ENCODE measurements at regions not wholly inside any gene's neighbourhood (a gene's known extent, or its start where the extent isn't known, plus 50 kb on each side); places are given as distances from the start of the nearest gene placed in this dataset.

DNA sequence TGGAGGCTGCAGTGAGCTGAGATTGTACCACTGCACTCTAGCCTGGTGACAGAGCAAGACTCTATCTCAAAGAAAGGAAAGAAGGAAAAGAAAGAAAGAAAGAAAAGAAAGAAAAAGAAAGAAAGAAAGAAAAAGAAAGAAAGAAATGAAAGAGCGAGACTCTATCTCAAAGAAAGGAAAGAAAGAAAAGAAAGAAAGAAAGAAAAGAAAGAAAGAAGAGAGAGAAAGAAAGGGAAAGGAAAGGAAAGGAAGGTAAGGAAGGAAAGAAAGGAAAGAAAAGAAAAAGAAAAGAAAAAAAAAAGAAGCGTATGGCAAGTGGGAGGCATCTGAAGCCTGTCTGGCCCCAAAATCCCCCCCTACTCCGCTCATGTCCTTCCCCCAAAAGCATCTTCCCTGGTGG, 182.3 kb upstream of the MSX2 start:
- Mint-ChIP-seq H3K4me3 (no peak overlapping the region), H3K36me3 (ENCODE audit: low read depth) (no peaks in the 10 kb centered on the region), H3K27me3 (ENCODE audit: insufficient read depth) (peaks cover 1% of the 10 kb centered on the region; the same call in 1 of the 2 replicates), H3K9me3 (peaks cover 20% of the 10 kb centered on the region), H3K27ac (no peak overlapping the region), H3K4me1 (ENCODE audit: low read depth) (no peaks in the 10 kb centered on the region)
- DNase-seq: no peak
- no peak for TF ChIP-seq CTCF (IDR thresholded peaks at IDR 0.05)

DNA sequence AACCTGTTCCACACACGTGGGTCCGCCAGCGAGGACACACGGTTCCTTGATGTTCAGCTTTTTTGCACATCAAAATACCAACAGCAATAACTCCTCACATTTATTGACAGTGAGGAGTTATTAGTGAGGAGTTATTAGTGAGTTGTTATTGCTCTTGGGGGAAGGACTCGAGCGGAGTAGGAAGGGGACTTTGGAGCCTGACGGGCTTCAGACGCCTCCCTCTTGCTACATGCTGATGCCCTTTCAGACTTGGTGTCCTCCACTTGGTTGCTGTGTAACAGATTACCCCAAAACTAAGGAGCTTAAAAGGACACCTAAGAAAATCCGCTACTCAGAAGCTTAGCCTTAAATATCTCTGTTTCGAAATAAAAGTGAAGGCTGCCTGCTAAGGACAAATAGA, 181.9 kb upstream of the MSX2 start:
- Mint-ChIP-seq H3K4me3 (no peak overlapping the region), H3K9me3 (peaks cover 20% of the 10 kb centered on the region), H3K27me3 (ENCODE audit: insufficient read depth) (peaks cover 1% of the 10 kb centered on the region; the same call in 1 of the 2 replicates), H3K27ac (no peak overlapping the region), H3K36me3 (ENCODE audit: low read depth) (no peaks in the 10 kb centered on the region), H3K4me1 (ENCODE audit: low read depth) (no peaks in the 10 kb centered on the region)
- DNase-seq: no peak
- no peak for TF ChIP-seq CTCF (IDR thresholded peaks at IDR 0.05)

- Mint-ChIP-seq H3K27ac (no peak overlapping the region), H3K4me3 (no peak overlapping the region), H3K27me3 (ENCODE audit: insufficient read depth) (peaks cover 1% of the 10 kb centered on the region), H3K36me3 (ENCODE audit: low read depth) (no peaks in the 10 kb centered on the region), H3K4me1 (ENCODE audit: low read depth) (no peaks in the 10 kb centered on the region), H3K9me3 (peaks cover 30% of the 10 kb centered on the region)
- DNase-seq: no peak
- no peak for TF ChIP-seq CTCF (IDR thresholded peaks at IDR 0.05)
Observed at GRCh38 chr5:174545926-174546325, 178.5 kb upstream of the MSX2 start.

DNA sequence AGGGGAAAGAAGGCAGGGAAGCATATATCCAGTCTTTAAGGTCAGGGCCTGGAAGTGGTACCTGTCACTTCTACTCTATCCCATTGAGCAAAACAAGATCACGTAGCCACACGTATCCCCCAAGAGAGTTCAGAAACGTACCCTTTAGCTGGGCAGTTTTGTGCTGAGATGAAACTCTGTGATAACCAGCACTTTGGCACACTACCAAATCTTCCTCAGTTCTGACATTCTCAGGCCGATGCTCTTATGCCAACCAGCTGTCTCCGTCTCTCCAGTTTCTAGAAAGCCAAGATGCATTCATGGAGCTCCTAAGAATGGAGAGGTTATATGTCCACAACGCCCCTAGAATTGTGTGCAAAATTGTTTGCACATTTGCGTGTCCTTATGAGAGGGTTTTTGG, 176.6 kb upstream of the MSX2 start:
- Mint-ChIP-seq H3K27ac (no peak overlapping the region), H3K9me3 (peaks cover 41% of the 10 kb centered on the region), H3K4me1 (ENCODE audit: low read depth) (no peaks in the 10 kb centered on the region), H3K4me3 (no peak overlapping the region), H3K36me3 (ENCODE audit: low read depth) (no peaks in the 10 kb centered on the region; the same call in 1 of the 2 replicates), H3K27me3 (ENCODE audit: insufficient read depth) (peaks cover 4% of the 10 kb centered on the region)
- TF ChIP-seq CTCF (IDR thresholded peaks at IDR 0.05): no peak
- DNase-seq: no peak

GRCh38 chr5:174549254-174549653, 175.1 kb upstream of the MSX2 start:
- TF ChIP-seq CTCF (IDR thresholded peaks at IDR 0.05): no peak
- H3K9me3 Mint-ChIP-seq: peaks cover 45% of the 10 kb centered on the region
- no peak overlapping the region for H3K4me3 Mint-ChIP-seq
- no peak overlapping the region for H3K27ac Mint-ChIP-seq
- H3K36me3 Mint-ChIP-seq (ENCODE audit: low read depth): no peaks in the 10 kb centered on the region; the same call in 1 of the 2 replicates
- DNase-seq: no peak
- peaks cover 4% of the 10 kb centered on the region for H3K27me3 Mint-ChIP-seq (ENCODE audit: insufficient read depth)
- no peaks in the 10 kb centered on the region for H3K4me1 Mint-ChIP-seq (ENCODE audit: low read depth)

GRCh38 chr5:174550026-174550425, 174.4 kb upstream of the MSX2 start:
- no peak for DNase-seq
- H3K36me3 Mint-ChIP-seq (ENCODE audit: low read depth): no peaks in the 10 kb centered on the region; the same call in 1 of the 2 replicates
- TF ChIP-seq CTCF (IDR thresholded peaks at IDR 0.05): no peak
- H3K27me3 Mint-ChIP-seq (ENCODE audit: insufficient read depth): peaks cover 4% of the 10 kb centered on the region
- H3K4me1 Mint-ChIP-seq (ENCODE audit: low read depth): no peaks in the 10 kb centered on the region
- H3K4me3 Mint-ChIP-seq: no peak overlapping the region
- peaks cover 45% of the 10 kb centered on the region for H3K9me3 Mint-ChIP-seq
- H3K27ac Mint-ChIP-seq: no peak overlapping the region
